HG03039 (cell line): ENCODE measurements at regions not wholly inside any gene's neighbourhood (a gene's known extent, or its start where the extent isn't known, plus 50 kb on each side); places are given as distances from the start of the nearest gene placed in this dataset.

ENCODE experiments used
- ATAC-seq: cut with Tn5 transposase; IDR thresholded peaks from one replicate; pipeline ENCODE4 v1.9.1; 2021; ENCODE audit warnings: mild to moderate bottlenecking, moderate library complexity; ENCODE audit not compliant: unreplicated experiment

DNA sequence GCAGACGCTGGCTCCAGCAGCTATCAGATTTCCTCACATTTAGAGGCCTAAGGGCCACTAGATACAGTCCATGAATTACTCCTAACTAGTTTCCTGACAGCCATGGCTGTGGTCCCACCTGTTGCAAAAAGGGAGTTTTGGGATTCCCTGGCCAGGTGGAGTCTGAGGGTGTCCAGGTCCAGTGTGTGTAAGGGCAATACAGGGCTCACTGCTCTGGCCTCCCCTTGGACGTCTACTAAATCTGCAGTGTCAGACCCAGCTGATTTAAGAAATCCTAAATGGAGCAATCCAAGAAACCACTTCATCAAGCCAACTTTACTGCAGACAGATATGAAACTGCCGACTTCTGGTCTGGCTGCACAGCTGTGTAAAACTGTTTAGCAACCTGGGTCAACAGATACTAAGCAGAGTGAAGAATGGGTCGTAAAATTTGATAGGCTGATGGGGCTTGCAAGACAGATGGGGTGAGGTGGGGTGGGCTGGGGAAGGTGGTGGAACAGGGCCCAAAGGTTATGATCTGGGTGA lies 116.4 kb downstream of the GADD45G start:
- ATAC-seq = no peak

DNA sequence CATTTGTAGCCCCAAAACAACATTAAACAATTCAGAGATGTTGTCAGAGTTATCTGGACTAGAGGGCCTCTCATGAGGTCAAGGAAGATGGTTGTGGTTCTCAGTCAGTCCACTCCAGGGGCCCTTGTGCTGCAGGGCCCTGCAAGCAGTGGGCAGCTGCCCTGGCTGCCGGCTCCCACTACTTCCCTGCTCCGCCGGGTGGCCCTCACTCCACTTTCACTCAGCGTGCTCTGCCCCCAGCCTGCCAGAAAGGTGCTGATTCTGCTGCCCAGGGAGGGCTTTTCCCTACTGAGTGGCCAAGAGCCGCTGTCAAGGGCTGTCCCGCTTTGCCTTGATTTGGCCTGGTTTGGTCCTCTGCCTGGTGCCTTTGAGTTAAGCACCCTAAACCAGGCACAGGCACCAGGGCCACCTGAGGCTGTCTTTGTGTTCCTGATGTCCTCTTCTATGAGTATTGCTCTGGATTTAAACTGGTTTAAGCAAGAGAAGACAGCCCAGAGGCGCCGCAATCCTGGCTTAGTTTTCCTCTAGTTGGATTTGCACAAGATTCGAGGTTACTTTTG lies 117.2 kb downstream of the GADD45G start:
- no peak for ATAC-seq

DNA sequence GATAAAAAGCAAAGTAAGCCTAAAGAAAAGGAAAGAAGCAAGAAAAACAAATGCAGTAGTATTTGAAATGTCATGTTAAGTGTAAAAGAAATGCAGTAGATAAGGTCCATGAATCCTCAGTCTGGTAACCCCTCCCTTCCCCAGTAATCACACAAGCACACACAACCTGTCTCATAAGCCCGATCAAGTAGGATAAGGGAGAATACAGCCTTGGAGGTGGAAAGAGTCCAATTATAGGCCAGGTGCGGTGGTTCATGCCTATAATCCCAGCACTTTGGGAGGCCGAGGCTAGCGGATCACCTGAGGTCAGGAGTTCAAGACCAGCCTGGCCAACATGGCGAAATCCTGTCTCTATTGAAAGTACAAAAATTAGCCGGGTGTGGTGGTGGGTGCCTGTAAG lies 117.9 kb downstream of the GADD45G start:
- ATAC-seq = no peak

DNA sequence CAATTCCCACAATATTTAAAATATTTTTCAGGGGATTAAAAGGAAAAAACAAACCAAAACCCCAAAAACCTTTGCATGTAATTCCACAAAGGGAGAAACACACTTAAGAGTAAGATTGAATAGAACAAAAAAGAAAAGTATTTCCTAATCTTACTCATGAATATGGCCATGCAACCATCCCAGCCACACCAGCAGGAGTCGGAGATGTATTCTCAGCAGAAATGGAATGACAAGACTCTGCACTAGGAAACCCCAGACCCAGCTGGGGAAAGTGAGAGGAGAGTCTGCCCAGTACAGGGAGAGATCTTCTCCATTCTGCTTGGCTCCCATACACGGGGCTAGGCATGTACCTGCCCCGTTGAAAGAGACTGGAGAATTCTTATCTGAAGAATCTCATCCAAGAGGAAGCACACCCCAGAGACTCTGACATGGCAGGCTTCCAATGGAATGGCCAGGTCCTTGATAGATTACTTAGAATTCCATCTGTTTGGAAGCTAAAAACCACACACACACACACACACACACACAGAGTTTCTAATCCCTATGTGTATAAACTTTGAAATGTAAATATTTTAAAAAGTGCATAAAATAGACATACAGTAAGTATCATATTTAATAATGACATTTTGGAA lies 118.8 kb downstream of the GADD45G start:
- ATAC-seq = no peak

DNA sequence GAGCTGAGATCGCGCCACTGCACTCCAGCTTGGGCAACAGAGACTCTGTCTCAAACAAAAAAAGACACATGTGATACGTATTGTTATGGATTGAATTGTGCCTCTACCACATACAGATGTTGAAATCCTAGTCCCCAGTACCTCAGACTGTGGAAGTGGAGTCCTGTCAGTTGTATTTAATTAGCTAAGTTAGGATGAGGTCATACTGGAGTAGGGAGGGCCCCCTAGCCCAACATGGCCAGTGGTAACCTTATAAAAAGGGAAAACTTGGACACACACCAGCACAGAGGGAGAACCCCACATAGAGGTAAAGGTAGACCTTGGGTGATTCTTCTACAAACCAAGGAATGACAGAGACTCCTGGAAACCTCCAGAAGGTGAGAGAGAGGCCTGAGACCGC lies 119.8 kb downstream of the GADD45G start:
- ATAC-seq = no peak

DNA sequence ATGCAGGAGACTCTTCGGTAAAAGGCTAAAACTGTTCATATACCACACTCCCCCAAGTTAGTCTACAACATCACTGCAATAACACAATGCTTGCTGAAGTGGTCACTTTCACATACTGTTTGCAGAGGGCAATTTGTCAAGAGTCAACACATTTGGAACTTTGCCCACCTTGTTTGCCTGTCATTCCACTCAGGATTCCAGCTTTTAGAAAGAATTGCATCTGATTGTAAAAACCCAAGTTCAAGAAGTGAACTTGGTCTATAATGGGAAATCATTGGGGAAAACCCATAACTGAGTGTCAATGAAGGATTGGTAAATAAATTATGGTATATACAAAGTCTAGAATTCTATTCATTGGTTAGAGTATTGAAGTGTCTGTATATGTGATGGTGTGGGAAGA lies 120.5 kb downstream of the GADD45G start:
- ATAC-seq = no peak

DNA sequence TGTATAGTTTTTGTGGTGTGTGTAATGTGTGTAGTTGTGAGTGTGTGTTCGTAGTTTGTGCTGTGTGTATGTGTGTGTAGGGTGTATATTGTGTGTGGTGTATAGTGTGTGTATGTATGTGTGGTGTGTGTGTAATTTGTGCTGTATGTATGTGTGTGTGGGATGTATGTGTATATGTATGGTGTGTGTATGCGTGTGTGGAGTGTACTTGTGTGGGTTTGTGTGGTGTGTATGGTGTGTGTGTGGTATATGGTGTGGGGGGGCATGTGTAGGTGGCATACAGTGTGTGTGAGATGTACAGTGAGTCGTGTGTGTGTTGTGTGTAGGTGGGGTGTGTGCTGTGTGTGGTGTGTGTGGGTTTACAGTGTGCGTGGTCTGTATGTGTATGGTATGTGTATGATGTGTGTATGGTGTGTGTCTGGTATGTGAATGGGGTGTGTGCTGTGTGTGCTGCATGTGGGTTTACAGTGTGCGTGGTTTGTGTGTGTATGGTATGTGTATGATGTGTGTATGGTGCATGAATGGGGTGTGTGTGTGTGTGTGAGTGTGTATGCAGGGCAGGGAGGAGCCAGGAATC lies 125.2 kb downstream of the GADD45G start:
- ATAC-seq = no peak

DNA sequence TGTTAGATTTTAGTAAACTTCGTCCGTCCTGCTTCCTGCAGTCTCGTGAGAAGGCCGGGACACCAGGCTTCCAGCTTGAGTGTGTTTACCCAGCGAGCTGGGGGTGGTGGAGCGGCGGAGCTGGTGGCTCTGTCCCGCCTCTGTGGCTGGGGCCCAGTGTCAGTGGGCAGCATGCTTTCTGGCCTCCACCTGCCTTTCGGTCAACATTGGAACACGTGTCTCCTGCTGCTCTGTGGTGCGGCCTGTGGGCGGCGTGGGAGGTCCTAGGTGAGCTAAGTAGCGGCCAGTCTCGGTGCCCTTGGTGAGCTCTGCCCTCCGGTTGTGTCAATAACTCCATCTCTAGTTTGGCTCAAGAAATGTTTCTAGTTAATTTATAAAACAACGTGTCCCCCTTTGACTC lies 125.9 kb downstream of the GADD45G start:
- ATAC-seq = no peak

DNA sequence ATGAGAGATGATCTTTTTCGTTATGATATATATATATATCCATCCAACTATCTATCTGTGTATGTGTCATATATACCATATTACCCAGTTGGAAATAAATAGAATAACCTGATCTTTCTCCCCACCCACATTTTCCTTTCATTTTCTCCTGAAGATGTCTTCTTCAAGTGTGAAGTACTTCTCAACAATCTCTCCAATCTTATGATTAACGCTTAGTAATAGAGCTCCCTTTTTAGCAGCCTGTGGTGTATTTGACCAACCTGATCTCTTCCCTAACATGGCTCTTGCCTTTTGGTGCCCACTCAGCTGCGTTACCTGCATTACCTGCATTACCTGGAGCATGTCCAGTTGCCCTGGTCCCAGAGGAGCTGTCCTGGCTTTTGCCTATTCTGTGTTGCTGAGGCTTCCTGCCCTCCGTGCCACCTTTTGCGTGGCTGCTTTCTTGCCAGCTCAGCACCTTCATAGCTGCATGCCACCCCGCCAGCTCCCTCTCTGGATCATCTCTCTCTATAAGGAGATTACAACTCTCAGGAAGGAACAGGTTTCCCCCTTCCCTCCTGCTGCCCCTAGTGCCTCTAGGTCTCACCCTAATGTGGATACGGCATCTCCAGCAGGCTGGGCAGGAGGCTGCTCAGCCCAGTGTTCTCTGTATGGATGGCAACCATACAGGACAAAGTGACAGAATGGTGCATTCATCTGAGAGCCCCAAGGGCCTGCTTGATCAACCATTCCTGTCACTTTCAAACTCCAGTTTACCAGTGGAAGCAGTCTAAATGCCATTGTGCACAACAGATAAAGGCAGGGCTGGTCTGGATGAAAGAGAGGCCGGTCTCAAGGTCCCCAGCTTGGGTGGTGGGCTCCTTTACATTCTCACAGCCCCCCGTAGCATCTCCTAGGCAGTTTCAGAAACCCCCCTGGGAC lies 126.7 kb downstream of the GADD45G start:
- ATAC-seq = no peak

DNA sequence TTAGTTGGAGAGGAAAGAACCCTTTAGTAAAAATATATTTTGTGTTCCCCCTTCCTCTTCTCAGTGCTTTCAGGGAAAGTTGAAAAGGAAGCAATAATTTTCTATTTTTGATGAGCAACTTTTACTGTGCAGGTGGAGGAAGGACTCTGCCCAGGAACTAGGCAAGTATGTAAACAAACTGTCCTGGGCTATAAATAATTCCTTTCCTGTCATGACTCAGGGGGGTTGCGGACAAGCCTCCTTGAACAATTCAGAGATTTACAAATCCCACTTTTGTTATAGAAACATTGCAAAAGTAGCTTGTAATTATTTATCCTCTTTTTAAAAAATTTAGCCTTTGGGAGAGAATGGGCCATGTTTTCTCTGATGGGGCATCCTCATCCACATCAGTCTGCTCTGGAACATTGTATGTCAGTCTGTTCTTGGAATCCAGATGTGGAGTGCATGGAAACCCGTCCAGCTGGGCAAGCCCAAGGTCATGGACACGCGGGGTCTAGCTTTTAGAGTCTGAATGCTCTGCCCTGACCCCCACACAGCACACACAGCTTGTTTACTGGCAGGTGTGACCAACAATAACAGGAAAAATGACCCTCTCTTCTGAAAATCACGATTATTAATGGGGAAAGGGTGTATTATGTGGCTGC lies 127.6 kb downstream of the GADD45G start:
- no peak for ATAC-seq

DNA sequence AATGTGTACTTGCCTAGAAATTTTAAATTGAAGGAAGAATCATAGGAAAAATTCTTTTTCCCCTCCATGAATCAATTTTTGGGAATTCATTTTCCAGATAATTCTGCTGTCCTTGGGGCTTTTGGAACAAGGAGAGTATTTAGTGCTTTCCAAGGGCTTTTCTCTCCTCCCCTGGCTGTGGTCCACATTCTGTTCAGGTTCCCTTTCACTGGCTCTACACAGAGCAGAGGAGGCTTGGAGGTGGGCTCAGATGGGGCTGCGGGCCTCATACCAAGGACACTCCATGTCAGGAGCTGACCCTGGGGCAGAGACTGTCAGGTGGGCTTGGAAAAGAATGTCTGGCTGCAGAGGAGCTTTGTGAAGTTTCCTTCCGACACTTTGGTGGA lies 128.1 kb downstream of the GADD45G start:
- no peak for ATAC-seq

DNA sequence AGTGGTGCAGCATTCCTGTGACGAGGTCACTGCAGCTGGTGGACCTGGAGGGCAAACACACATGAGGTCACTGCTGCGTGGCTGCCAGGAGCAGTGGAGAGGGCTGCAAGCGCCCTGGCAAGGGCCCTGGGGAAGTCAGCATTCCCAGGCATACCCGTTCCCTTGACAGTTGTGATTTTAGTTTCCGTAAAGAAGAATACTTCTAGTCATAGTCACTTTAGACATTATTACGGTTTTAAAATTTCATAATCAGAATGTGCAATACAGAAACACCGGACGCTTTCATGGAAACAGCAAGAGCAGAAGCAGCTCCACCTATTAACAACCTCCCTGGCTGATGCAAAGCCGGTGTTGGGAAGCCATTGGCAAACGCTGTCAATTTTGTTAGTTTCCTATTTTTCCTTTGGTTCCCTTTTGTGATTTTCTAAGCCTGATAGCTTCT lies 129.8 kb downstream of the GADD45G start:
- ATAC-seq = no peak

DNA sequence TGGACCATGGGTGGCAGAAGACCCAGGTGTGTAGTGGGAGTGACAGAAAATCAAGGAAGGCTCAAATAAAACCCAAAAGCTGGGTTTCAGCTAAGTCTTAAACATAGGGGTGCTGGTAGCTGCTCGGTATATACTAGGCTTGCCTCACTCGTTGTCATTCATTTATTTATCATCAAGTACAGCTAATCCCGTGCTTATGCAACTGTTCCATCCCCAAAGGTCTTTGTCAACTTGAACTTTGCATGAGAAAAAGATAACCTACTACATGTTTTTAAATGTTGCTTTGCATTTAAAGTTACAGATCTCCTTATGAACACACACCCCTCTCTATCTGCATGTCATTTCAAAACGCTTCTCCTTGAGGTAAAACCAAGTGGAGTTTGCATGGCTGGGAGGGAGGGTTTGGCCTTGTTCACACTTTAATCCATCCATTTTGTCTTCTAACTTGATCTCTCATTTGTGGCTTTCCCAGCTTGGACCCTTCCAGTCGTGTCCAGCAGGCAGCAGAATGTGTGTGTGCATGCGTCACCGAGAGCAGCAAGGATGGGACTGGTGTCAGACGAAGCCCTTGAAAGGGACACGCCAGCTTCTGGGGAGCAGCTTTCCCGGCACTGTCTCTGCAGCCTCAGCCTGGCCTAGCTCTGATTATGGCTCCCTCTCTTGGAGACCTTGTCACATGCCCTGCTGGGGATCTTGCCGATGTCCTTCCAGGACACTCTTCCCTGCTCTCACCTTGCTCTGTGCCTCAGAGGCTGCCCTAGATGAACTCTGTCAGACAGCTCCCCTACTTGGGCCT lies 133.5 kb downstream of the GADD45G start:
- ATAC-seq = no peak

DNA sequence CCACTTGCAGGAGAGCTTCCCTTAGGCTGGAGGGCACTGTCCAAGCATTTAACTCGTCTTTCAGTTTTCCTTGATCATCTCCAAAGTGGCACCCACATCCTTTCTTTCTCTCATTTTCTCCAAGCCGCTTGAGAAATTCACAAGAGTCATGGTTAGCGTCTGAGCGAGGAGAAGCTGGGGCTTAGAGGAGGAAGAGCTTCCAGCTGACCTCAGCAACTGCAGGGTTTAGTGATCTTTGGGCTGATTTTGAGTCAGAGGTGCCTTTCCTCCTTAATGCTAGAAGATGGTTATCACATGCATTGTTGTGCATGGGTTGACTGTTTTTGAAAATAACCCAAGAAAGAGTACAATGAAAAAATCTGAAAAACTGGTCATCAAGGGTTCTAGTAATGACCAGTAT lies 134.7 kb downstream of the GADD45G start:
- no peak for ATAC-seq

DNA sequence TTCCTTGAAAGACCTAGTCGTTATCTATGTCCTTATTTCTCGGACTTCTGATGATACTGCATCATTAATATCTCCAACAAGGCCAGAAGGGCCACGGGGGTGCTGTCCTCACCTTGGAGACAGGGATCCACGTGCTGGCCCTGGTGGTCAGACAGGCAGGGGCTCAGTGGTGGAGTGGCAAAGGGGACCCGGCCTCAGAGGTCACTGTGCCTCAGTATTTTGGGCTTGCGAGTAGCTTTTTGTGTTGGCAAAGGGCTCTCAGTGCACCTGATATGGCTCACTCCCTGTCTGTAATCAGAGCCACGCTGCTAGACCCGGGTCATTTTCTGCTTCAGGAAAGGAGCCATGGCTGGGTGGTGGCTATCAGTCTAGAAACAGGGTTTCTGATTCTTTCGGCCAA lies 135.1 kb downstream of the GADD45G start:
- ATAC-seq = no peak

DNA sequence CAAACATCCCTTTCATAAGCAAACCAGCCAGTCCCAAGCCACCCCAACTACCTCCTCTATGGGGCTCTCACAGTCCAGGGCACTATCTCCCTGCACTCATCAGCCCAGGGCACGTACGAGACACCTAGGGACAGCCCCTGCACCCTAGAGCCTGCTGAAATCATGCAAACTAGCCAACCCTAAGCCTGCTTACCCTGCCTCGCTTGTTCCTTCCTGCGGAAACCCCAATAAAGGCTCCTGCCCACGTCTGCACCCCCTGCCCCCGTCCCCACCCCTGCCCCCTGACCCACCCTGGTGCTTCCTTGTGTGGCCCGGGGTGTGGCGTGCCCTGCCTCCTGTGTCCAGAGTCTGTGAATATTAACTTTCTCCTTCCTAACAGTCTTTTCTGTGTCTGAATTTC lies 135.9 kb downstream of the GADD45G start:
- no peak for ATAC-seq

DNA sequence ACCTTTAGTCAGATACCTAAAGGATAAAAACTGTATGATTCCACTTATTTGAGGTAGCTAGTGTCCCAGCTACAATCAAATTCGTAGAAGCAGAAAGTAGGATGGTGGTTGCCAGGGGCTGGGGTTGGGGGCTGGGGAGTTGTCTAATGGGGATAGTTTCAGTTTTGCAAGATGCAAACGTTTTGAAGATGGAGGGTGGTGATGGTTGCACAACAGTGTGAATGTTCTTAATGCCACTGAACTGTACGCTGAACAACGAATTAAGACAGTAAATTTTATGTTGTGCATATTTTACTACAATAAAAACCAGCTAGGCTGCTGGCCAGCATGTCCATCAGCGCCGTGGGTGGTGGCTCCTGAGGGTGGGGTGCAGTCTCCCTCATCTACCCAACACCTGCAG lies 137.8 kb downstream of the GADD45G start:
- ATAC-seq = no peak

DNA sequence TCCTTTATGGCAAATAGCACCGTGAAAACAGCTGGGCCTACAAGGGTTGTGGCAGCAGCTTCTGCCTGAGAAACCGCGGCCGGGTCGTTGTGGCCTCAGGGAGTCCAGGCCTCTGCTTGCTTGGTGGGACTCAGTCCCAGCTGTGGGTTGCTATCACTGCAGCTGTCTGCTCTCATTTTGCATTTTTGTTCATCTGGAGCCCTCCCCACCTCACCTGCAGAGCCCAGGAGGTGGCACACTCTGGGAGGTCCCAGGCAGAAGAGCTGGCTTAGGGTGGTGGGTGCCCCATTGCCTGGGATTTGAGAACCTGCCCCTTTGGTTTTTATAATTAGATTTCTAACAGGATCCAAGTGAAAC lies 138.4 kb downstream of the GADD45G start:
- peak; percentile 36 for ATAC-seq

DNA sequence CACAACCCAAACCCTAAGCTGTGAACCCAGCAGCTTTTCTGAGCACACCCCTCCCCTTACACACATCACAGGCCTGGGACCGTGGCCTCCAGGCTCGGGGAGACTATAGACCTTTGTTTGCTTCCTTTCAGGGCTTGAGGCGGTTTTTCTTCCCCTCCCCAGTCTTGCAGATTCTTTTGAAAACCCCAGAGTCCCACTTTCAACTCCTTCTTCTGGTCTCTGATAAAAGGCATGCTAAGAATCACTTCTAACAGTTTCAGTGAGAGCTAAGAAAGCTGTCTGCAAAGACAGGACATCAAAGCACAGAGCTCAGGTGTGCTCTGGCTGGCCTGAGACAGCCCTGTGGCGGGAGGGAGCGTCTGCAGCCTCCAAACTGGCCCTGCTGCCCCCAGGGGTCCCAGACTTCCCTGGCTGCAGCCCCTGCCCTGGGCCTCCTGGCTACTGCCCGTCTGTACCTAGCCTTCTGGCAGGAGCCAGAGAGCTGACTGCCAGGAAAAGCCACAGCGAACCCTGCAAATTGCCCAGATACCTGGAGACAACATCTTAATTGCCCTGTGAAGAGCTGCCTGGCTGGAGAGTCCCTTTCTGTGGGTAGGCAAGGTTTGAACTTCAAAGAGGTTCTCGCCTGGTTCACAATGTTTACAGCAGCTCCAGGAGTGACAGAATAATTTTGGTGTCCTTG lies 138.9 kb downstream of the GADD45G start:
- ATAC-seq = peak; percentile 39

DNA sequence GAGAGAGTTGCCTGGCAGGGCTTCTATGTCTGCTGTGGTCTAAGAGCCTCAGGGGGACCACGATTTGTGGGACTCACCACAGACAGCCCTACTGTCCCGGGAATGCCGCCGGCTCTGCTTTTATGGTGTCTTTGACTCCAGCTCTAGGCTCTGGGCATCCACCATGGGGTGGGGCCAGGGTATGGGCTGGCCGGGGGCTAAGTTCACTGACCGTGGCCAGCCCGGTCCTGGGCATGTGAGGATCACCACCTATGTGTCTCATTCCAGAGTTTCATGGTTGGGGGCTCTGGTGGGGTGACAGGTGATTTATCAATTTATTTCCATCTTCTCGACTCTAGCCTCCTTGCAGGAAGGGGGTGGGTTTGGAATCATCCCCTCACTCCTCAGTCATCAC lies 139.4 kb downstream of the GADD45G start:
- no peak for ATAC-seq
